ENCODE measurements at regions not wholly inside any gene's neighbourhood (a gene's known extent, or its start where the extent isn't known, plus 50 kb on each side); places are given as distances from the start of the nearest gene placed in this dataset.
A peak's percentile ranks its signal among the peaks of the same experiment; 100 is the strongest.

- intact Hi-C loops (cut with micrococcal nuclease) = no loop called here
- no peak overlapping the region for H3K4me3 Mint-ChIP-seq (ENCODE audit: unreplicated experiment)
- peaks cover 4% of the 10 kb centered on the region for H3K4me1 Mint-ChIP-seq (ENCODE audit: insufficient read depth, unreplicated experiment)
- no peak overlapping the region for H3K27ac Mint-ChIP-seq (ENCODE audit: low read depth, unreplicated experiment)
- DNase-seq (ENCODE audit: unreplicated experiment) = no peak
- POLR2A ChIA-PET = no interaction called here
- no TSS peak for BruUV-seq (replicated peaks)
- no peaks in the 10 kb centered on the region for H3K27me3 Mint-ChIP-seq (ENCODE audit: insufficient read depth, unreplicated experiment)
- TF ChIP-seq CTCF (IDR thresholded peaks at IDR 0.05; ENCODE audit: unreplicated experiment) = no peak
- CTCF ChIA-PET = interaction anchor here (0.6 kb wide), 1 partner anchor 966 kb away, joined by 4 read pairs; no protein-coding TSS in a partner anchor
- H3K36me3 Mint-ChIP-seq (ENCODE audit: insufficient read depth, unreplicated experiment) = no peaks in the 10 kb centered on the region
- no peaks in the 10 kb centered on the region for H3K9me3 Mint-ChIP-seq (ENCODE audit: unreplicated experiment)
Measured at GRCh38 chr3:145620486-145620885, 540.5 kb downstream of the PLOD2 start.

- ChIA-PET CTCF (no interaction called here), POLR2A (no interaction called here)
- H3K36me3 Mint-ChIP-seq (ENCODE audit: insufficient read depth, unreplicated experiment) = peaks cover 7% of the 10 kb centered on the region
- peaks cover 7% of the 10 kb centered on the region for H3K9me3 Mint-ChIP-seq (ENCODE audit: unreplicated experiment)
- no peaks in the 10 kb centered on the region for H3K27me3 Mint-ChIP-seq (ENCODE audit: insufficient read depth, unreplicated experiment)
- DNase-seq (ENCODE audit: unreplicated experiment) = peak; percentile 6
- no peak overlapping the region for H3K4me3 Mint-ChIP-seq (ENCODE audit: unreplicated experiment)
- TF ChIP-seq CTCF (IDR thresholded peaks at IDR 0.05; ENCODE audit: unreplicated experiment) = no peak
- intact Hi-C loops (cut with micrococcal nuclease) = no loop called here
- H3K4me1 Mint-ChIP-seq (ENCODE audit: insufficient read depth, unreplicated experiment) = peaks cover 9% of the 10 kb centered on the region
- no TSS peak for BruUV-seq (replicated peaks)
- peak overlapping the region; percentile 2 for H3K27ac Mint-ChIP-seq (ENCODE audit: low read depth, unreplicated experiment)
Measured at GRCh38 chr3:145623349-145623748, 537.6 kb downstream of the PLOD2 start.

- Mint-ChIP-seq H3K9me3 (ENCODE audit: unreplicated experiment) (peaks cover 19% of the 10 kb centered on the region), H3K27me3 (ENCODE audit: insufficient read depth, unreplicated experiment) (no peaks in the 10 kb centered on the region), H3K27ac (ENCODE audit: low read depth, unreplicated experiment) (peak overlapping the region; percentile 23), H3K4me3 (ENCODE audit: unreplicated experiment) (no peak overlapping the region), H3K4me1 (ENCODE audit: insufficient read depth, unreplicated experiment) (peaks cover 5% of the 10 kb centered on the region), H3K36me3 (ENCODE audit: insufficient read depth, unreplicated experiment) (peaks cover 7% of the 10 kb centered on the region)
- no TSS peak for BruUV-seq (replicated peaks)
- no peak for DNase-seq (ENCODE audit: unreplicated experiment)
- ChIA-PET CTCF (no interaction called here), POLR2A (interaction anchor here (0.5 to 0.9 kb wide), 2 partner anchors 116 to 1654 kb away, joined by 3 read pairs; no protein-coding TSS in a partner anchor)
- TF ChIP-seq CTCF (IDR thresholded peaks at IDR 0.05; ENCODE audit: unreplicated experiment) = no peak
- intact Hi-C loops (cut with micrococcal nuclease) = no loop called here
Measured at GRCh38 chr3:145628211-145628610, 532.8 kb downstream of the PLOD2 start.

GRCh38 chr3:145637105-145637504 is 523.9 kb downstream of the PLOD2 start:
- no peak overlapping the region for H3K27ac Mint-ChIP-seq (ENCODE audit: low read depth, unreplicated experiment)
- no peak for DNase-seq (ENCODE audit: unreplicated experiment)
- H3K9me3 Mint-ChIP-seq (ENCODE audit: unreplicated experiment) = peaks cover under 1% of the 10 kb centered on the region
- TF ChIP-seq CTCF (IDR thresholded peaks at IDR 0.05; ENCODE audit: unreplicated experiment) = no peak
- ChIA-PET CTCF (no interaction called here), POLR2A (no interaction called here)
- no peaks in the 10 kb centered on the region for H3K4me1 Mint-ChIP-seq (ENCODE audit: insufficient read depth, unreplicated experiment)
- intact Hi-C loops (cut with micrococcal nuclease) = no loop called here
- H3K4me3 Mint-ChIP-seq (ENCODE audit: unreplicated experiment) = no peak overlapping the region
- no TSS peak for BruUV-seq (replicated peaks)
- H3K27me3 Mint-ChIP-seq (ENCODE audit: insufficient read depth, unreplicated experiment) = peaks cover 11% of the 10 kb centered on the region
- H3K36me3 Mint-ChIP-seq (ENCODE audit: insufficient read depth, unreplicated experiment) = no peaks in the 10 kb centered on the region
